Neuronal stem cell (in vitro differentiated cells): ENCODE measurements at regions not wholly inside any gene's neighbourhood (a gene's known extent, or its start where the extent isn't known, plus 50 kb on each side); places are given as distances from the start of the nearest gene placed in this dataset.

ENCODE experiments used
- DNase-seq: peaks from one replicate; pipeline ENCODE4 v3.0.0-alpha.2; 2013; ENCODE audit warnings: low spot score
- H2AFZ ChIP-seq: one replicate; pipeline ENCODE4 v1.6.1; 2013; ENCODE audit warnings: mild to moderate bottlenecking, low read length, inconsistent platforms
- H2AK5ac ChIP-seq: 2 replicates; pipeline ENCODE4 v1.6.1; 2013; ENCODE audit warnings: low read depth, mild to moderate bottlenecking, inconsistent platforms, low read length, moderate library complexity, mixed read lengths
- H2BK120ac ChIP-seq: 2 replicates; pipeline ENCODE4 v1.6.1; 2013; ENCODE audit warnings: low read depth, mild to moderate bottlenecking, inconsistent platforms, low read length, moderate library complexity, mixed read lengths
- H2BK12ac ChIP-seq: one replicate; pipeline ENCODE4 v1.6.1; 2013; ENCODE audit warnings: low read length, inconsistent platforms
- H2BK15ac ChIP-seq: 2 replicates; pipeline ENCODE4 v1.6.1; 2013; ENCODE audit warnings: mild to moderate bottlenecking, low read length, inconsistent platforms, mixed read lengths
- H2BK5ac ChIP-seq: one replicate; pipeline ENCODE4 v1.6.1; 2013; ENCODE audit warnings: inconsistent platforms, mild to moderate bottlenecking, low read length, moderate library complexity
- H3K14ac ChIP-seq: one replicate; pipeline ENCODE4 v1.6.1; 2013; ENCODE audit warnings: low read length, inconsistent platforms
- H3K18ac ChIP-seq: 2 replicates; pipeline ENCODE4 v1.6.1; 2013; ENCODE audit warnings: low read length, inconsistent platforms
- H3K23ac ChIP-seq: 2 replicates; pipeline ENCODE4 v1.6.1; 2013; ENCODE audit warnings: low read depth, mild to moderate bottlenecking, mixed read lengths, low read length, inconsistent platforms; ENCODE audit not compliant: poor library complexity
- H3K27ac ChIP-seq: replicated peaks from 3 replicates; pipeline ENCODE4 v1.5.1; 2013; ENCODE audit warnings: low read length, inconsistent platforms
- H3K27me3 ChIP-seq, 3 experiments: 2 replicates each; pipeline ENCODE4 v1.6.1; 2013; ENCODE audit warnings: low read length in 3 of 3, mild to moderate bottlenecking in 2 of 3, inconsistent platforms in 1 of 3, low read depth in 1 of 3, mixed read lengths in 1 of 3, moderate library complexity in 1 of 3; ENCODE audit not compliant: control insufficient read depth in 3 of 3, insufficient read depth in 3 of 3
- H3K36me3 ChIP-seq, 2 donors: replicated peaks in 1 of 2; 2 replicates each; pipeline ENCODE4 v1.6.1; 2013; ENCODE audit warnings: low read length in 2 of 2; ENCODE audit not compliant: control insufficient read depth in 2 of 2, insufficient read depth in 2 of 2
- H3K4ac ChIP-seq: 2 replicates; pipeline ENCODE4 v1.6.1; 2013; ENCODE audit warnings: inconsistent platforms, mild to moderate bottlenecking, low read length, moderate library complexity
- H3K4me1 ChIP-seq, 2 donors: 1 replicate in 1 of 2; 2 replicates in 1 of 2; pipeline ENCODE4 v1.6.1; 2013; ENCODE audit warnings: low read length in 2 of 2, low read depth in 1 of 2; ENCODE audit not compliant: control insufficient read depth in 2 of 2, insufficient read depth in 1 of 2
- H3K4me2 ChIP-seq: one replicate; pipeline ENCODE4 v1.6.1; 2013; ENCODE audit warnings: mild to moderate bottlenecking, low read length, inconsistent platforms; ENCODE audit not compliant: insufficient read depth, poor library complexity, severe bottlenecking
- H3K4me3 ChIP-seq, 2 donors: 2 replicates each; pipeline ENCODE4 v1.5.1; 2013; ENCODE audit warnings: low read length in 2 of 2, mild to moderate bottlenecking in 2 of 2, inconsistent platforms in 1 of 2, moderate library complexity in 1 of 2
- H3K79me1 ChIP-seq: one replicate; pipeline ENCODE4 v1.6.1; 2013; ENCODE audit warnings: low read depth, mild to moderate bottlenecking, inconsistent platforms, low read length, moderate library complexity
- H3K9ac ChIP-seq: one replicate; pipeline ENCODE4 v1.6.1; 2013; ENCODE audit warnings: mild to moderate bottlenecking, low read depth, low read length, inconsistent platforms; ENCODE audit not compliant: poor library complexity
- H3K9me3 ChIP-seq, 2 donors: replicated peaks in 1 of 2; 2 replicates each; pipeline versions ENCODE3 to v1.6.1; 2013; ENCODE audit warnings: low read length in 2 of 2, mild to moderate bottlenecking in 2 of 2, inconsistent platforms in 1 of 2, low read depth in 1 of 2, mixed read lengths in 1 of 2, moderate library complexity in 1 of 2; ENCODE audit not compliant: control insufficient read depth in 2 of 2, insufficient read depth in 1 of 2
- H4K8ac ChIP-seq: one replicate; pipeline ENCODE4 v1.6.1; 2013; ENCODE audit warnings: low read depth, mild to moderate bottlenecking, inconsistent platforms, low read length, moderate library complexity
- H4K91ac ChIP-seq: one replicate; pipeline ENCODE4 v1.6.1; 2013; ENCODE audit warnings: low read length, low read depth, mild to moderate bottlenecking, inconsistent platforms; ENCODE audit not compliant: poor library complexity
- whole genome bisulfite sequencing, 2 donors: extraction: QIAGEN DNeasy Blood & Tissue Kit; methylation state at CpG; one replicate each; pipeline ENCODE4 v1.1.7; 2013; ENCODE audit warnings: missing lambda C conversion rate in 2 of 2, mixed read lengths in 1 of 2; ENCODE audit not compliant: insufficient read length in 2 of 2, insufficient replicate concordance in 1 of 2; ENCODE audit errors: extremely low coverage in 2 of 2; 5-methylcytosine and 5-hydroxymethylcytosine counted together

DNA sequence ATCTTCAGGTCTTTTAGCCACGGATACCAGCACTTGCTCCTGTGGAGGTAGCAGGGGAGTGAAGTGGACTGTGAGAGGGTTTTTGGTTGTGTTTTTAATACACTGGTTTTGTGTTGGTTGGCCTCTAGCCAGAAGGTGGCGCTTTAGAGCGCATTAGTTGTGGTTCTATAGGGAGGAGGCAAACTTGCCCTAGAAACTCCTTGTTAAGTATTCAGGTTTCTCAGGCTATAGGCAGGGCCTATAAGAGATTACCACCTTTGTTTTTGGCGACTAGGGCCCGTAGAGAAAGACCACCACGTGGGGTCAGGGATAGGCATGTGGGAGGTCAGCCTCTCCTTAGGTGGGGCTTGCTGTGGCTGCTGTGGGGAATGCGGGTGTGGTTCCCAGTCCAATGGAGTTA is 221.6 kb upstream of the SPANXN4 start:
- H3K23ac ChIP-seq: no peak overlapping the region
- H3K9me3 ChIP-seq: no peaks in the 10 kb centered on the region
- H2BK5ac ChIP-seq: no peak overlapping the region
- no peak overlapping the region for H2AFZ ChIP-seq
- no peak overlapping the region for H2BK12ac ChIP-seq
- no peak overlapping the region for H4K8ac ChIP-seq
- no peak overlapping the region for H2BK120ac ChIP-seq
- H4K91ac ChIP-seq: no peak overlapping the region
- no peak overlapping the region for H3K4ac ChIP-seq
- no peak overlapping the region for H3K4me3 ChIP-seq
- WGBS, 2 donors: no CpG with 5 or more reads among the region's 7 CpGs
- H3K36me3 ChIP-seq: no peaks in the 10 kb centered on the region
- H3K14ac ChIP-seq: no peak overlapping the region
- no peak overlapping the region for H2AK5ac ChIP-seq
- H3K27me3 ChIP-seq: no peaks in the 10 kb centered on the region
- no peak overlapping the region for H3K18ac ChIP-seq
- no peaks in the 10 kb centered on the region for H3K79me1 ChIP-seq
- H3K9ac ChIP-seq: no peak overlapping the region
- no peak overlapping the region for H3K27ac ChIP-seq
- peak; percentile 17 for DNase-seq
- no peak overlapping the region for H3K4me2 ChIP-seq
- no peak overlapping the region for H2BK15ac ChIP-seq
- H3K4me1 ChIP-seq: no peaks in the 10 kb centered on the region

GRCh38 chrX:142819461-142819860 is 206.3 kb upstream of the SPANXN4 start:
- Histone ChIP-seq H3K4ac (no peak overlapping the region), H4K91ac (no peak overlapping the region), H3K4me3 (no peak overlapping the region), H2BK12ac (no peak overlapping the region), H3K4me1 (no peaks in the 10 kb centered on the region), H4K8ac (no peak overlapping the region), H2BK15ac (no peak overlapping the region), H3K9ac (no peak overlapping the region), H2BK5ac (no peak overlapping the region), H3K18ac (no peak overlapping the region), H3K4me2 (no peak overlapping the region), H3K23ac (no peak overlapping the region), H2AFZ (no peak overlapping the region), H3K79me1 (no peaks in the 10 kb centered on the region), H3K14ac (no peak overlapping the region), H3K27me3 (no peaks in the 10 kb centered on the region), H2AK5ac (no peak overlapping the region), H3K27ac (no peak overlapping the region), H3K9me3 (no peaks in the 10 kb centered on the region), H3K36me3 (no peaks in the 10 kb centered on the region), H2BK120ac (no peak overlapping the region)
- DNase-seq: no peak
- WGBS, 2 donors: no CpG with 5 or more reads among the region's 5 CpGs

DNA sequence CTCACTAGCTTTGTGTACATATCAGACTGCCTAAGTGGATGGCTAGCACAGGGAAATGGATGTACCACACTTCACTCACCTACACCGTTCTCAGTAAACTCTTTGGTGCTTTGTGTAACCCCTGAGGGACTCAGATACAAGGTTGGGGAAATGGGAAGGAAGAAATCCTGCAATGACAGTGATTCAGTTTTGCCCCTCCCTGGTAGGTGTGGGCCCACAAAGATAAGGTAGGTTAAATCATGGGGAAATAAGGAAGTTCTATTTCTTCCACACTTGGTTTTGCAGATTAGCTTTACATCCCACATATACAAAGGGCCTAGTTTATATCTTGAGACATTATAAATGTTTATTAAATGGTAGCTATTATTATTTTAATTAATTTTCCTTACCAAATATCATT is 197.6 kb upstream of the SPANXN4 start:
- H3K36me3 ChIP-seq: no peaks in the 10 kb centered on the region
- DNase-seq: no peak
- no peaks in the 10 kb centered on the region for H3K79me1 ChIP-seq
- no peak overlapping the region for H4K8ac ChIP-seq
- no peak overlapping the region for H2AK5ac ChIP-seq
- no peak overlapping the region for H3K27ac ChIP-seq
- H2AFZ ChIP-seq: no peak overlapping the region
- no peak overlapping the region for H2BK15ac ChIP-seq
- no peaks in the 10 kb centered on the region for H3K27me3 ChIP-seq
- H3K4me1 ChIP-seq: no peaks in the 10 kb centered on the region
- no peak overlapping the region for H3K4me2 ChIP-seq
- WGBS, 2 donors: no CpG with 5 or more reads among the region's 1 CpG
- H3K18ac ChIP-seq: no peak overlapping the region
- H3K4ac ChIP-seq: no peak overlapping the region
- H2BK12ac ChIP-seq: no peak overlapping the region
- no peak overlapping the region for H2BK120ac ChIP-seq
- H3K9me3 ChIP-seq: no peaks in the 10 kb centered on the region
- H3K4me3 ChIP-seq: no peak overlapping the region
- H2BK5ac ChIP-seq: no peak overlapping the region
- H3K14ac ChIP-seq: no peak overlapping the region
- no peak overlapping the region for H3K23ac ChIP-seq
- H4K91ac ChIP-seq: no peak overlapping the region
- H3K9ac ChIP-seq: no peak overlapping the region

DNA sequence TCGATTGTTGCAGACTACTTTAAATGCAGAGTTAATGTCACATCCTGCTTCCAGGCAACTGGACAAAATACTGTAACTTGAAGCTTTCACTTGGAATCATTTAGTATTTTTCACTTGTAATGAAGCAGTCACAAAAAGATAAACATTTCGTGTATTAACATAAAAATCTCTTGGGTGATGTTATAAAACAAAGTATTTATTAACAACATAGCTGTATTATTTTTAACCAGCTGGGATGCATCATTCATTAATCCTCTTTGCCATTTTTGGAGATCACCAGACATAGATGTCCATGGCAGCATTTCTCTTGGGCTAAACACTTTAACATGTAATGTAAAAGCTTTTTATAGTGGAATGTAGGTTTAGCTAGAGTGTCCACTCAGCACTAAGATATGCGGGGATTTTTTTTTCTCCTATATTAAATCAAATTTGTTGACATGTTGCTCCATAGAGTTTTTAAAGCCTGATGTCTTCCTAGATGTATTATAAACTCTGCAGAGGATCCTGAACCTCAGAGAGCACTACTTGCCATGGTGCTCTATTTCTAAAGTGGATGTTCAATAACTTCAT is 193.7 kb upstream of the SPANXN4 start:
- no peak for DNase-seq
- no peak overlapping the region for H3K4me3 ChIP-seq
- H2BK5ac ChIP-seq: no peak overlapping the region
- no peaks in the 10 kb centered on the region for H3K79me1 ChIP-seq
- H3K4me1 ChIP-seq: no peaks in the 10 kb centered on the region
- H4K91ac ChIP-seq: no peak overlapping the region
- no peak overlapping the region for H2AFZ ChIP-seq
- no peak overlapping the region for H3K4me2 ChIP-seq
- H4K8ac ChIP-seq: no peak overlapping the region
- no peak overlapping the region for H3K23ac ChIP-seq
- H3K14ac ChIP-seq: no peak overlapping the region
- H2BK12ac ChIP-seq: no peak overlapping the region
- H3K27ac ChIP-seq: no peak overlapping the region
- H3K27me3 ChIP-seq: no peaks in the 10 kb centered on the region
- H3K4ac ChIP-seq: no peak overlapping the region
- WGBS, 2 donors: no CpG with 5 or more reads among the region's 3 CpGs
- H3K9ac ChIP-seq: no peak overlapping the region
- H3K9me3 ChIP-seq: no peaks in the 10 kb centered on the region
- no peak overlapping the region for H3K18ac ChIP-seq
- no peak overlapping the region for H2BK120ac ChIP-seq
- no peak overlapping the region for H2AK5ac ChIP-seq
- no peaks in the 10 kb centered on the region for H3K36me3 ChIP-seq
- H2BK15ac ChIP-seq: no peak overlapping the region
